HG02981 (cell line): ENCODE measurements at regions not wholly inside any gene's neighbourhood (a gene's known extent, or its start where the extent isn't known, plus 50 kb on each side); places are given as distances from the start of the nearest gene placed in this dataset.
"Not testable (repeated sequence)": the region's sequence is repeated elsewhere in the genome, so short reads cannot be mapped to it uniquely, and the experiment has no call there.

Experiments used
- ATAC-seq: cut with Tn5 transposase; IDR thresholded peaks from one replicate; pipeline ENCODE4 v1.9.1; 2021; ENCODE audit warnings: mild to moderate bottlenecking, moderate library complexity; ENCODE audit not compliant: unreplicated experiment

DNA sequence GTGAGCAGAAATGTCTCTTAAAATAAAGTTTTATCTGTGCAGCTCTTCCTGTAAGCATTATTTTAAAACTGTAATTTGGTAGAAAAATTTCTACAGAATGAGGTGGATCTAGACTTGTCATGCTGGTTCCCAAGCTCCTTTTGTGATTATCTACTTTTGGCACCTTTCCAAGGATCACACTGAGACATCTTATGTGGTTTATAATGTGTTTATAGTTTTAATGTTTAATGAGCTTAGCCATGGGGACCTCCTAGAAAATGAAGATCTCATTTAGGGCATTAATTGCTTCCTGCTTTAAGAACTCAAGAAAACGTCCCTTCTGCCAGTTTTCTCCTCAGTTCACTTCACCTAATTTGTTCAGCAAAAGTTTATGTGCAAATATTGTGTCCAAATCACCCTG, 468.4 kb downstream of the SUCLG1 start:
- ATAC-seq = no peak

DNA sequence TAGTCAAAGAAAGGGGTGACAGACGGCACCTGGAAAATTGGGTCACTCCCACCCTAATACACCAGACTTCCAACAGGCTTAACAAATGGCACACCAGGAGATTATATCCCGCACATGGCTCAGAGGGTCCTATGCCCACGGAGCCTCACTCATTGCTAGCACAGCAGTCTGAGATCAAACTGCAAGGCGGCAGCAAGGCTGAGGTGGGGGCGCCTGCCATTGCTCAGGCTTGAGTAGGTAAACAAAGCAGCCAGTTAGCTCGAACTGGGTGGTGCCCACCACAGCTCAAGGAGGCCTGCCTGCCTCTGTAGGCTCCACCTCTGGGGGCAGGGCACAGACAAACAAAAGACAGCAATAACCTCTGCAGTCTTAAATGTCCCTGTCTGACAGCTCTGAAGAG, 482.5 kb downstream of the SUCLG1 start:
- not testable (repeated sequence) for ATAC-seq

DNA sequence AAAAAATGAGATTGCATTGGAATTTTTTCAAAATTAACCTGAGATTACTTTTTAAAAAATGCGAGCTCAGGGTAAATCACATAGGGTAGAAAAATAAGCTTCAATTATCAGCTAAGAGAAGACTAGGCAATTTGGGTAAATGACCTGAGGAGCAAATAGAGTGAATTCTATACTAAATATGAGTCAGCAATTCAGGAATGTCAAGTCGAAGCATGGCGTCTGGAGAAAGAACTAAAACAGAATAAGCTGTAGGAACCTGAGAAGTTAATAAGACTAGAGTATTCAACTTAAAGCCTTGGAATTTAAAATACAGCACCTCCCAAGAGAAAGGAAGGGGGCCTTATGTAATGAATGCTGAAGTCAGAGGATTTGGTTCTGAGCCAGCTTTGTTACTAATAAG, 487.0 kb downstream of the SUCLG1 start:
- ATAC-seq = no peak

DNA sequence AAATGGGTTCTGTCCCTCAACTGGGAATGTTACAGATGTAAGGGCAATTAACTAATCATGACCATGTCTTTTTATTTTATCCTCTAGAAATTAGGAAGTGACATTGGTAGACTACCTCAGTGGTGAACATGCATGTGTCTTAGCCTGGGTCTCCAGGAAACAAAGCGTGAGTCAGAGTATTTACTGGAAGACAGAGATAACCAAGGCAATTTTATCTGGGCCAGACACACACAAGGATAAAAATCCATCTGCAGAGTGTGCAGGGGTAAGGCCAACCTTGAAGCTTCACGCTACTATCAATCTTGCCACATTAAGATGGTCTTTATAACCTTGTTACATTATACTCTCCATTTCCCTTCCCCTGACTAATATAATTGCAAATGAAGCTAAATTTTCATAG, 487.5 kb downstream of the SUCLG1 start:
- ATAC-seq = no peak

DNA sequence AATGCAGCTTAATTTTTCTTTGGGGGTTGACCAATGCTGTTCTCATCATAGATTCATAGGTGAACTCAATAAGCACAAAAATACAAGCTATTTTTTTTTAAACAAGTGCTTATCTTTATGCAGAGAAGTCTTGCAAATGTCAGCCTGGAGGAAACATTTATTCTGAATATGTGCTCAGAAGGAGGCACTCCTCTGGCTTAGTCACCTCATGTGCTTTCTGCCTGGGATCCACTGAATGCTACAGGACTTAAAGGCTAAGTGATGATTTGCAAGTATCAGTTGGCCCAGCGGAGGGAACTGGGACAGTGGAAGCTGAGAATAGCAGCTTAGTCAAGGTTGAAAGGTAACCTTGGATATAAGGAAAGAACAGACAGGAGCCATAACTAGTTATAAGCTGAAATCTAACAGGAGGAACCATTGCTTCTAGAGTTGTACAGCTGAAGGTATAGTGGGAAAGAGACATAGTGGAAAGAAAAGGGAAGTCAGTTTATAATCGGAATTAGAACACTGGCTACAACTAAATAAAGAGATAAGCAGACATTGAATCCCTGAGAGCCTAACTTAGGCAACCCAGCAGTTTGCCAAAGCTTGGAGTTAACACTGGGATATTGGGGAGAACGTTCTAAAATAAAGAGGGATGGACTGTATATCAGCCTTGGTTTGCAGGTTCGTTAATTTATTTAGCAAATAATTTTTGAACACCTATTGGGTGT, 488.7 kb downstream of the SUCLG1 start:
- no peak for ATAC-seq

DNA sequence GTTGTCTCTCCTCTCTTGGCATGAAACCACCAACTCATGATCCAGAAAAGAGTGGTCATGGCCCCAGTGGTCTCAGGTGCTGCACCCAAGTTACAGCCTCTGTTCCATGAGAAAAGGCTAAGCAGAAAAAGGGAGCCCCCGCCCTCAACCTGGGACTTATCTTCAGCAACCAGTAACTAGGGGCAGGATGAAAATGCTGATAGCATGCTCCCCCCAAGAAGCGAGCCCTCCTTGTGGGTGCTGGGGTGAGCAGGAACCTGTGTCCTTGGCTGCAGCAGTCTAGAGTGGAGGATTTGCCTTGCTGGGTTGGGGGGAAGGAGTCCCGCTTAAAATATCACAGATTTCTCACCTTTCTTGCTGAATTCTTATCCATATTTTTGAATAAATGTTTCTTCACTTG, 490.0 kb downstream of the SUCLG1 start:
- no peak for ATAC-seq

DNA sequence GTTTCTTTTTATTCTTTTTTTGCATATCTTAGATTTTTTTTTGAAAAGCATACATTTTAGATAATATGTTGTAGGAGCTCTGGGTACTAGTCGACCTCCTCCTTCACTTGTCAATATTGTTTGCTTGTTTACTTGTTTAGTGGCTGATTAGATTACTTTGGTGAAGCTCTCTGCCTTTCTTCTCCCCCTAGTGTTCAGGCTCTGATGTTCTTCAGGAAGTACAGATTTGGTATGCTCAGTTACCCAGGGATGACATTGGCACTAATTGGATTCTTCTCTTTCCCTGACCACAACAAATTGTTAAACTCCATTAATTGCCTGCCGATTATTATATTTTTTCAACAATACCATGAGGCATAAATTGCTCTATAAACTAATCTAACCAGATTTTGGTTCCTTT, 491.2 kb downstream of the SUCLG1 start:
- ATAC-seq = no peak

DNA sequence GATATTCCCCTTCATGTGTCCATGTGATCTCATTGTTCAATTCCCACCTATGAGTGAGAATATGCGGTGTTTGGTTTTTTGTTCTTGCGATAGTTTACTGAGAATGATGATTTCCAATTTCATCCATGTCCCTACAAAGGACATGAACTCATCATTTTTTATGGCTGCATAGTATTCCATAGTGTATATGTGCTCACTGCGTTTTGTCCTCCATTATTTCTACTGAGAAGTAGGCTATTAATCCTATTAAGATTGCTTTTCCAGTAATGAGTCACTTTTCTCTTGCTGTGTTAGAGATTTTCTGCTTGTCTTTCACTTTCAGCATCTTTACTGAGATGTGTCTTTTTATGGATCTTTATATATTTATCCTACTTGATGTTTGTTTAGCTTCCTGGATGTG, 492.1 kb downstream of the SUCLG1 start:
- not testable (repeated sequence) for ATAC-seq

DNA sequence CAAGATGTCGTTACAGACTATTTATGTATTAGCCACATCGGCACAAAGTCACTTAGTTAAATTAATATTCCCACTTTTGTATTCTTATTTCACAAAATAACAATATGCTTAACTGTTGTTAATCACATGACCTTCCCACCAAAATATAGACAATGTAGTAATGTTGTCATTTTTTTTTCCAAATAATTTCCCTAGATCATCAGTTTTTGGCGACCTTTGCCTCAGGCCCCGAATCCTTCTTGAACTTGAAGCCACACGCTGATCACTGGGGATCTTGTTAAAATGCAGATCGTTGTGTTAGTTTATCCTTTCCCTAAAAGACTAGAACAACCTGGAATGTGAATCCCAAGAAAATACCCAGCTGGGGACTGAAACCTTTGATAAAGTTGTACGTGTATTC, 497.6 kb downstream of the SUCLG1 start:
- ATAC-seq = no peak

DNA sequence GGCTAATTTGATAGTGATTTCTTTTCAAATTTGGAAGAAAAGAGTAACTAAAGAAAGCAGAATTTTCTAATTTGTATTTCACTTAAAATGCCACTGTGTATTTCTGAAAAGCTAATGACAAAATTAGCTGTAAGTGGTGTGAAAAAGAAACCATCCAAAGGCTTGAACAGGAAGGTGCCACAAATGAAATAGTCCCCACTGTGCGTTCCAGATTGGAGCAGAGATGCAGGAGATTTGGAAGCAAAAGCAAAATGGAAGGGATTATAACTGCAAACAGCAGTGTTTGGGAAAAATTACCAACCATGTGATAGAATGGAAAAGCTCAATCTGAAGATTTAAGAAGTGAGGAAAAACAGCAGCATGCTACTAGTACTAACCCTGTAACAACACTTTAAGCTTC, 498.7 kb downstream of the SUCLG1 start:
- no peak for ATAC-seq

DNA sequence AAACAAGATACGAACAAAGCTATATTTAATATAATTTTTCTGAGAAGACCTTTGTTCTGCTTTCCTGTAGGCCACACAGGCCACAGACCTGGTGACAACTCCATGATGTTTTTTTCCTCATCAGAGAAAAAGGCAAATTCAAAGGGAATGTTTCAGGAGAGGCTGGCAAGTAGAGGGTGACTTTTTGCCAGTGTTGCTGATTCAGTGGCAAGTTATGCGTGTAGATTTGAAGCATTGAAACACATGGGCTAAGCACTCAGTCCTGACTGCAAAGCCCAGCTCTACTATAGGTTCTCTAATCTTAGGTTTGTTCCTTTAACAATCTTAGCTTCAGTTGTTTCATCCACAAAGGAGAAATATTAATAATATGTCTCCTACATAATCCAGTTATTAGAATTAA, 499.8 kb downstream of the SUCLG1 start:
- ATAC-seq = no peak

DNA sequence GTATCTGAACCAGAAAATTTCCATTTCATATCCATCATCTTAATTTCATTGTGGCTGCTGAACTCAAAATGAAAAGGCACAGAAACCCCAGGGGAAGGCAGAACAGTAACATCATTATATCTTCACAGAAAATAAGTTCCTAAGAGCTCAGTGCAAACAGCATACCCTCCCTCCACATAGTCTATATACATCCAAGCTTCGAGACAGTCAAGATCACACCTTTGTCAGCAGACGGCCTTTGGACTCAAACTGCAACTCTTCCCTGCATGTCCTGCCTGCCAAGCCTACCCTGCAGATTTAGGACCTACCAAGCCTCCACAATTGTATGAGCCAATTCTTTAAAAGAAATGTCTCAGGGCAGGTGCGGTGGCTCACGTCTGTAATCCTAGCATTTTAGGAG, 502.1 kb downstream of the SUCLG1 start:
- ATAC-seq = no peak

DNA sequence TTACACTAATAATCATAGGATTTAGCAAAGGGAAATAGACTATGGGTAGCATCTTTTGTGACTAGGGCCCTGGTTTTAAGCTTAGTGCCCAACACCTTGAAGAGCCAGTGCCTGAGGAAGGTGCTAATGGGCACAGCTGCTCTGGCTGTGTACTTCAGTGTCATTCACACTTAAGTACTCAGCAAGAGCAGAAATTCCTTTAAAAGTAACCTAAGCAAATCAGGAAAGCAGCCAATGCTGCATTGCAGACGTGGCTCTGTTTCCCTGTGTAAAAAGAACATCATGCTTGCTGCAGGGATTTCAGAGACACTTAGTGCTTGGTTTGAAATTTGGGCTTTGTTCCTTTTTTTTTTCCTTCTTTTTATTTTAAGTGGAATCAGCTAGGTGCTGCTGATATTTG, 505.4 kb downstream of the SUCLG1 start:
- no peak for ATAC-seq

DNA sequence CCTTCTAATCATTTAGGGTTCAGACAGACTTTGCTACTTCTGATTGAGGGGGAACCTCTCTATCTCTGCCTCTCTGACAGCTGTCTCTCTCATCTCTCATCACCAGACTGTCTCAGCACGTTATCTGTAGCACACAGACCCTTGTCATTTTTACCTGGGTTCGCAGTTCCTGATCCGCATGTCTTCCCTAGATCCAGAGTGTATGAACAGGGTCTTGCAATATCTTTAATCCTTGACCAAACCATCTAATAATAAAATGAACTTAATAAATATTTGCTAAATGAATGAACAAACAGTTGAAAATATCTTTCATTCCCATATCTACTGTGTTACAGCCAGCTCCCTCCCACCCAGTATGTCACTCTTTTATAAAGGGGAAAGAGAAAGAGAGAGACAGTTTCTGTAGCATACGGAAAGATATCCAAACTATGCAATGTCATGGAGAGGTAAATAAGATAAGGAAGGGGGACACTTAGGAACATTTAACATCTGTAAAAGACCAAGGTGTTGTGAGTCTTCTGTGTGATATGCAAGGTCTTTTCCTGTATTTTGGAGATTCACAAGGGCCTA, 507.6 kb downstream of the SUCLG1 start:
- ATAC-seq = no peak

DNA sequence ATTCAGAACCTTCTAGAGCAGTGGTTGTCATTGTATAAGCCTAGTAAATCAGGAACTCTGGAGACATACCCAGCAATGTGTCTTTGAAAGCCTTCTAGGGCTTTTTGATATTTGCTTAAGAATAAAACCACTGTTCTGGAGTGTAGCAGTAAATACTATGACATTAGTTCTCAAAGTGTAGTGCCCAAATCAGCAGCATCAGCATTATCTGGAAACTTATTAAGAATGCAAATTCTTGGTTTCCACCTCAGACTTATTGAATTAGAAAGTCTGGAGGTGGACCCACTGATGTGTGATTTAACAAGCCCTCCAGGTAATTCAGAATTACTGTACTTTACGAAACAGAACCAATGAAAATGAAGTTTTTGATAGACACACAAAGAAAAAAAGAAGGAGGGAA, 509.7 kb downstream of the SUCLG1 start:
- no peak for ATAC-seq

DNA sequence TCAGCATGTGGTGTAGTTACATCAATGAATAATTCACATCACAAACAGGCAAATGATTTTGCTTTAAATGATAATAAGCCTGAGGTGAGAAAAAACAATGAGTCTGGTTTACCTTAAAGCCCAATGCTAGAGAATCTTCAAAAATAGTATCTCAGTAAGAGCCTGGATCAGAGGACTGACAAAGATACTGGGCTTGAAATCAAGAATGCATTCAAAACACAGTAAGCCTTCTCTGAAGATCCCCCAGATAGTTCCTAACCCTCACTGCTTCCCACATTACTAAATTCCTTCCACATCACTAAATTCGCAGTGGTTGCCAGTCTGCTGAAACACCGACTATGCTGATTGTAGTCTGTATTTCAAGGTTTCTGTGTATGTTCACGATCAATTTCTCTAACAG, 514.9 kb downstream of the SUCLG1 start:
- ATAC-seq = no peak

DNA sequence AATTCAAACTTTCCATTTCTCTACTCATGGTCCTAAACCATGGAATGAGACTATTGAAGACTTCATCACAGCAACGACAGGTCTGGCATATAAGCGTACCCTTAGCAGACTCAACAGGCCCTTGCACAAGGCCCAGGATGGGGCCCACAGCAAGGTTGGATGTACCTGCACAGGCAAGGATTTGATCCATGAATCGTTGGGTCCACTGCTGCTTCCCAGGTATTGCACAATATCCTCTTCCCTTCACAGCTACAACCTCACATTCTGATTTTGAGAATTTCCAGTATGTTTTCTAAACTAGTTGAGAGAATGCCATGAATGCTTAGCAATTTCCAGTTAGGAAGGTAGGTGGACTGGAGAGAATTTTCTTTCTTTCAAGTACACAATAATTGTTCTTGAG, 515.8 kb downstream of the SUCLG1 start:
- ATAC-seq = no peak

DNA sequence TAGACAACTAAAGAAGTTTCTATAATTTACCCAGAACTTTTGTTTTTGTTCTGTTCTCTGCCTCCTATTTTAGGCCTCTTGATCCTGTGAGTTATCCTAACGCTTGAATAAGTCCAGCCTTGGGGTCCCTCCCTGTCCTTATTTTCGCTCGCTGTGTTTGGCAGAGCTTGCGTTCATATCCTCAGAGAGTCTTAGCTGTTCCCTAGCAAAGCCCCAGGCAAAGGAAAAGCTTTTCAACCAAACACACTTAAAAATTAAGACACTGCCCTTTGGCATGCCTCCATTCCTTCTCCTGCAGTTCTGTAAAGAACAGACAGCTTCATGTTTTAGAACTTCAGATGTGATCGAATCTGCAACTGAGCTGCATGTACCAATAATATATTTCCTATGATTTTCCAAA, 517.2 kb downstream of the SUCLG1 start:
- no peak for ATAC-seq

DNA sequence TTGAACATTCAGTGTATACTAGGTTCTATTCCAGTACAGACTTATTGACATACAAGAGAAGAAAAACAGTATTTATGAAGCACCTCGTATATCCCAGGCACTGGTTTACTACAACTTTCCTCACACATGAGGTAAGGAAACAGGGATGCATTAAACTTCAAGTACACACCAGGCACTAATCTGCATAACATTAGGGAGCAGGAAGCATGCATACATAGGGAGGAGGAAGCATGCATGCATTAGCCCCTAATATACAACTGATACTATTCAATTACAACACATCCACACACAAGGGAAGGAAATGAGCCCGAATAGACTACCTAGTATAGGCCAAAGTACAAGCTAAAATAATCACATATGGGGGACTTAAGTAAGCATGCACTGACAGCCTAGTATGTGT, 525.3 kb downstream of the SUCLG1 start:
- ATAC-seq = no peak

DNA sequence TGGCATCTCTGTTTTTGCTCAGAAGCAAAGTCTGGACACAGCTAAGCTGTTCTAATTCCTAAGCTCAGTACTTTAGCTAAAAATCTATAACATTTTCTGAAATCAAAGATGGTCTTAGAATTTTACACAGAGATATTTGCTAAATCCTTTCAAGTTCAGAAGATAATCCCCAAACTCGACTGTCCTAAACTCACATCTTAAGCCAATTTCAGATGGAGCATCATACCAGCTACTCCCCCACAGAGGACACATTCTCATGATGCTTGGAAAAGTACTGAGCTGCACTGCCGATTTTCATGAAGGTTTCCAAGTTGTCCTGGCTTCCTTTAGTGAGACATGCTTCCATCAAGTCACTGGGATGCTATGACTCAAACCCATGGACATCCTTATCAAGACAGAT, 535.5 kb downstream of the SUCLG1 start:
- no peak for ATAC-seq

DNA sequence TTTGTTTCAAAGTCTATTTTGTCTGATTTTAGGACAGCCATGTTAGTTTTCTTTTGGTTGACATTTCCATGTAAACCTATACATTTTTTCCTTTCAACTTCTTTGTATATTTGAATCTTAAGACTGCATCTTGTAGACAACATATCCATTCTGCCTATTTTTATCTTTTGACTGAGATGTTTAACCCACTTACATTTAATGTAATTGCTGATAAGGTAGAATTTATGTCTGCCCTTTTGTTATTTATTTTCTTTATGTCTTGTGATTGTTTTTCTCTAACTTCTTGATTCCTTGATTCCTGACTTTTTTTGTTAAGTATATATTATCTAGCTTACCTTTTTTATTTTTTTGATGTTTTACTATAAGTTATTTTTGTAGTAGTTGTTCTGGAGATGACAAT, 542.5 kb downstream of the SUCLG1 start:
- ATAC-seq = no peak

DNA sequence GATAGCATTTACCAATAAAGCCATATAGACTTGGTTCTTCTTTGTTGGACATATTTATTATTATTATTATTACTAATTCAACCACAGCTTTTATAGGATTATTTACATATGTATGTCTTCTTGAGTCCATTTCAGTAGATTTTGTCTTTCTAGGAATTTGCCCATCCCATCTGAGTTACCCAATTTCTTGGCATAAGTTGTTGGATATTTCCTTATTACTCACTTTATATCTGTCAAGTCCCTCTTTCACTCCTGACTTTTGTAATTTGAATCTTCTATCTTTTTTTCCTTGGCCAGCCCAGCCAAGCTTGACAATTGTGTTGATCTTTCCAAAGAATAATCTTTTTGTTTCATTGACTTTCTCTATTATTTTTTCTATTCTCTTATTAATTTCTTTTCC, 543.7 kb downstream of the SUCLG1 start:
- ATAC-seq = no peak

DNA sequence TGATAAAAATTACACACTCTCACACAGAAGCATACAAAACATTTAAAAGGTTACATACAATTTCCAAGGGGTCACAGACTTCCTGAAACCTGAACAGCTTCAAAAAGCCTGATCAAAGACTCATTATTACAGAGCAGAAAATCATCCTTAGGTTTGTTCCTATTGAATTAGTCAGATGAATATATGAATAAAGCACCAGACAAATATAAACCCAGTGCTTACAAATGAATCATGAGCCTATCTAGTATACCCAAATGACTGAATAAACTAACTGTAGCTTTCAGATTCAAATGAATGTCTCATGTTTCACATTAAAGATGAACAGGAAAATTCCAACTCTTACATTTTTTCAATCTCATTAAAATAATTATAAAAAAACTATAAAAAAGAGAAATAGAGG, 550.3 kb downstream of the SUCLG1 start:
- no peak for ATAC-seq
